ENCODE measurements at regions not wholly inside any gene's neighbourhood (a gene's known extent, or its start where the extent isn't known, plus 50 kb on each side); places are given as distances from the start of the nearest gene placed in this dataset.

DNA sequence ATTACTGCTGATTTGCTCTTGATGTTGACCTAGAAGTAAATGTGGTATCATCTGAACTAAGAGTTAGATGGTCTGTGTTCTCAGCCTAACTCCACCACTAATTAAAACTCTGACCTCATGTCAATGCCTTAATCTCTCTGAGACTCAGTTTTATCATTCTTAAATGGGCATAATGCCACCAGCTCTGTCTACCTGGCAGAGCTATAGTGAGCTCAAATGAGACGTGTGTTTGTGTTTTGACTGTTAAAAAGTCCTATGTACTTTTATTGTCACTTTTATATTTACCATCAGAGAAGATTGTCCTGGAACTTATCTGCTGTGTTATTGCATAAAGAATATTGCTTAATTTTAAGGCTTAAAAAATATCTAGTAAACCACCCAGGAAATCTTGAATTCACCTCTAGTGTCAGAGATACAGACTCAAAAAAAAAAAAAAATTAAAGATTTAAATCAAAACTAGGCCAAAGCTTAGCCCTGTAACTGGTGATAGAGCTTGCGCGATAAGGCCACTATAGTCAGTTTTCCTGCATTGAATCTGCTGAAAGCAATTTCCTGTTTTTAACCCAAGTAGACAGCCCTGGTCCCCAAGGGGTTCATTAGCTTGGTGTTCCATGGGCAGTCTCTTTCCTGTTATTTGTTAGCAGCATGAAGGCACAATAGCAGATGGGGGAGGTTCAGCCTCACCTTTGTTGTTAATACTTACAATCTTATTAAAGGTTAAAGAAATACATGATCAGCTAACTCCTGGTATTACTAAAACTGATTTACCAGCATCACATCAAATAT lies 261.8 kb downstream of the ATP23 start:
- no peak for DNase-seq

DNA sequence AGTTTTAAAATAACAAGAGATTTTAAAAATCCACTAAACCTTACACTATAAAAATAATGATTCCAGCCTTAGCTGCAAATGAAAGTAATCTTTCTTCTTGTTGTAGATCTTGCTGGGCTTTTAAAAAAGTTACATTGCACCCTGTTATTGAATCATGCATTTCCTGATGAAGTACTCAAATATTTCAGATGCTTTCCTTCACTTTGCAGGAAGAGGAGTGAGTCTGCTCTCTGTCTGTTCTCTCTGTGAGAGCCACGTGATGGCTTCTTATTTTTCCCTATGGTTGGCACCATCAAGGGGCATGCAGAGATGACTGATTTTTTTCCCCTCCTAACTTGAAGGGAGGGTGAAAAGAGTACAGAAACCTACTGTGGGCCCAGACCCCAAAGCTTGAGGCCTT lies 262.7 kb downstream of the ATP23 start:
- no peak for DNase-seq

DNA sequence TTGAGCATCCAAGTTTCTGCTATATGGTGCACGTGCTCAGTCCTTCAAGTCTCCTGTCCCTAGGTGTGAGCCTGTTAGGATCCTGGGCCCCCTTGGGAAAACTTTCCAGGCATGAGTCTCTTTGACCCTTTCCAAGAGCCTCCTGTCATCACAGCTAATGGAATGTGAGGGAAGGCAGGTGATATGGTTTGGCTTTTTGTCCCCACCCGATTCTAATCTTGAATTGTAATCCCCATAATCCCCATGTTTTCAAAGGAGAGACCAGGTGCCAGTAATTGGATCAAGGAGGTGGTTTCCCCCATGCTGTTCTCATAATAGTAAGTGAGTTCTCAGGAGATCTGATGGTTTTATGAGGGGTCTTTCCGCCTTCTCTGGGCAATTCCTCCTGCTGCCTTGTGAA lies 265.5 kb downstream of the ATP23 start:
- no peak for DNase-seq

DNA sequence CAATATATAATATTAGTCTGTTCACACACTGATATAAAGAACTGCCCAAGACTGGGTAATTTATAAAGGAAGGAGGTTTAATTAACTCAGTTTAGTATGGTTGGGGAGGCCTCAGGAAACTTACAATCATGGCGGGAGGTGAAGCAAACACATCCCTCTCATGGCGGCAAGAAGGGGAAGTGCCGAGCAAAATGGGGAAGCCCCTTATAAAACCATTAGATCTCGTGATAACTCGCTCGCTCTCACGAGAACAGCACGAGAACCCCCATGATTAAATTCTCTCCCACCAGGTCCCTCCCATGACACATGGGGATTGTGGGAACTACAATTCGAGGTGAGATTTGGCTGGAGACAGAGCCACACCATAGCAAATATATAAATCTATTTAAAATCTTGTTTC lies 269.8 kb downstream of the ATP23 start:
- no peak for DNase-seq

DNA sequence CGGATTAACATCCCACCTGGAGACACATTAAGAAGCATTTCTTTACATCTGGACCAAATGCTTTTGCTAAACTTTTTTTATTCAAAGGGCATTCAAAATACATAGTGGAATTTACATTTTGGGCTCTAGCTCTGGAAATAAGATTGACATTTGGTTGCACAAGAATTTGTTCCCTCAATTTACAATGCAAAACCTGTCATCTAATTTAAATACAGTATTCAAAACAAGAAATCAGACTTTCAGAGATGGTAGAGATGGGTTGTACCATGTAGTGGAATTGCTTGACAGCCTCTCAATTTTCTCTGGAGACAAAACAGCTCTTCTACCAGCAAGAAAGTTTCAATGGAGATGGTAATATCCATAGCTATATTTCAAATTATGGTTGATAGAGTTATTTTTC lies 275.8 kb downstream of the ATP23 start:
- no peak for DNase-seq

DNA sequence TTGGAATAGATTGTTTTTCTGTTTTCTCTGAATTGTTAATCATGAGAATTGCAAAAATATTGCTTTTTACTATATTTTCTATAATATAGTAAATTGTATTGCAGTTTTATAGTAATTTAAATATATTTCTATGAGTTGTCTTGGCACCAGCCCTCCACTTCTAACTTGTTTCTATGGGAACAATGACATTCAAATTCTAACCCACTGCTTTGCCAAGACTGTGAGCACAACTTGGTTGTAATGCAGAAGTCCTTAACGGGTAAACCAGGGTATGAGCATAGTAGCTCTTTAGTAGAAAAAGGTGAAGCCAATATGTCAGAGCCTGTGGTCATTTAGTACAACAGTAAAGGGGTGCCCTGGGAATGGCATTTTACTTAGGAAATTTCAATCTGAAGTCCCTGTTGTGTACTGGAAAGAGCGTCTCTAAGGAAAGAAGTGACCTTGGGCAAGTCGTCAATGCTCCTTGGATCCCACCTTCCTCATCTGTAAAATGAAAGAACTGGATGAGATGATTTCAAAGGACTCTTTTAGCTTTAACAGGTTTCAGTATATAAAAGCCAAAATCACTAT lies 283.3 kb downstream of the ATP23 start:
- DNase-seq: no peak

DNA sequence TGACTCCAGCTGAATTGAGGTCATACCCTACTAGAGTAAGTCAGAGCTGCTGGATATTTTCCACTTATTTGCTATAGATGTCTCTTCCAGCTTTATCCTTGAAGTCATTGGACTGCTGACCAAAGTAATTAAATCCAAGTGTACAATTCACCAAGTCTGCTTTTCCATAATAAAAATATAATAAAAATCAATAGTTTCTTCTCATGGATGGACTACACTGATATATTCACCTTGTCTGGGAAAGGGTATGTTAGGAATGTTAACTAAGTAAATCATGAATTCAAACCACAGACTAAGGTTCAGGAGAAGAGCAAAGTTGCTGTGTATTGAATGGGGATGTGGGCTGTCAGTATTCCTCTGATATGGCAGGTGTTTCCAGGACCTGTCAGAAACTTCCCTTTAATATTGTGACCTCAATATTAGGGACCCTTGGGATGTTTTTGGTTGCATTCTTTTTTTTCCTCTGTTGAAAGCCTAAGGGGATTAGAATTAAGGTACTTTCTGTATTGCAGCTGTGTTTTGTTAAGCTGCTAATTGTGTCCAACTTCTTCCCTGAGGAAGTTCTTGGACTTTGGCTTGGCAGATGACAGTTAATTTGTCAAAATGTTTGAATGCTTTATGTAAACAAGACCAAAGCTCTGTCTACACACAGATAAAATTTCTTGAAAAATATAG lies 284.0 kb downstream of the ATP23 start:
- DNase-seq: no peak

DNA sequence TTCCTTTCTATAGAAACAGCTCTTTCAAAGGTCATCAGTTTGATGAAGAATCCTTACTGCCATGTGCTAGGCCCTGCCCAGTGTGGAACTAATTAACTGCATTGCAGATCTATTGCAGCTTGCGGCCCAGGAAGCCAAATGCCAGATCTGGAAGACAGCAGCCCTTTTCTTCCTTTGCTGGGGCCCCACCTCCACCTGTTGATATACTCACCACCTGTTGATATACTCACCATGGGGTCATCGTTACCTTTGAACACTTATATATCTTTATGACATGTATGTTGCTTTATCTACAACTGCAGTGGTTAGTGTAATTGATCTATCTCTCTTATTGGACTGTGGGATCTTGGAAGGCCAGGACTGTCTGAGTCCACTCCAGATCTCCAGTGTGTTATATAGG lies 292.5 kb downstream of the ATP23 start:
- no peak for DNase-seq

DNA sequence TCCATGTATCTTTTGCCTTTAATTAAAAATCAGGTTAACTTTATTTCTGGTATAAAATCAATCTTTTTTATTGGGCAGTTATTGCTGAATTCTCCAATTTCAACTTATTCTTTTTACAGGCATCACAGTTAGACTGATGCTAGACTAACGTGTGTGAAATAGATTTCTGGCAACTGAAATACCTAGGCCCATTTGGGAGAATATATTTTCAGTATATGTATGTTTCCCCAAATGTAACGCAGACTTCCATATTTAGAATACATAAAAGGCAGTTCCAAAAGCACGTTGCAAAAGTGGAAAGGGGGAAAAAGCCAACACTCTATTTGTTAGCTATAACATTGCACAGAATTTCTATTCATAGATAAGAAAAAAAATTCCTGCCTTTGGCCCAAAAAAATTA lies 297.0 kb downstream of the ATP23 start:
- no peak for DNase-seq

DNA sequence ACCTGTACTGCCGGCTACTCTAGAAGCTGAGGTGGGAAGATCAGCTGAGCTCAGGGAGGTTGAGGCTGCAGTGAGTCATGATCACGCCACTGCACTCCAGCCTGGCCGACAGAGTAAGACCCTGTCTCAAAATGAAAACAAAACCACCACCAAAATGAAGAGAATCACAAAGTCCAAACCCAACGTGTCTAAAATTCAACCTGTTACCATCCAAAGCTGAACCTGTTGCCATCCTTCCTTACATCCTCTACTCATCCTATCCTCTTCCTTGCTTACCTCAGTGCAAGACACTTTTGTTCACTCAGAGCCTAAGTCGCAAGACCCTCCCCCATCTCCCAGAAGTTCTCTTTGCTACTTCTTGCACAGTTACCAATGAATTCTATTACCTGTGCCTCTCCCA lies 299.7 kb downstream of the ATP23 start:
- DNase-seq: no peak

DNA sequence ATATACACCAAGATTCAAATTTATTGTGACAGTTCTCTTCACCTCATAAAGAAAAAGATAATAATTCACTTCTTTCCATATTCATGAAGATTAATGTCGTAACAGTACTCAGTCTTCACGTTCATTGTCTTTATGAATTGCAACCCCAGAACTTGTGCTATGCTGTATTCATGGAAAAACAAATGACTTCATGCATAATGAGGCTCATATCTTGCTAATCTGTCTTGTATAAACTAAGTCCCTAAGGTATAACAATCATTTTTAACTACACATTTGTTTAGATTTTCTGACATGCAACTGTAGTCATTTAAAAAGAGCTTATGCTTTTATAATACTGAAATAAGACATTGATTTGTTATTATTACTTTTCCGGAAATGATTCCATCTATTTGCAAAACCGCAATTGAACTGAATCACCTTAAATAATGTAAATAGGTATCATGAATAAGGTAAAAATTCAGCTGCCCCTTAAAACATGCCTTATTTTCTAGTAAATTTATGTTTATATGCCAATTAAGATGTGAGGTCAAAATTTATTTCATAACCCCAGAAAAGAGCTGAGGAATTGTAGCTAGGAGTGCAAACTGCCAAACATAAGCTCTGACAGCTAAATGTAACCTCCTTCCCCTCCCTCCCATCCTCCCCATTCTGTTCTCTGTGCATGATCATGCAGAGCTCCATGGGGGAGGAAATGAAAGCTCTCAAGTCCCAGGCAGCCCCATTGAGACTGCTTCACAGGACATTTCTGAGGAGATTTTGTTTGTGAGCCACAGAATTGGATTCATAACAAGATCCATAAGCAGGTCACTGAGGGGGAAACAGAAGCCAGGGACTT lies 301.6 kb downstream of the ATP23 start:
- no peak for DNase-seq

DNA sequence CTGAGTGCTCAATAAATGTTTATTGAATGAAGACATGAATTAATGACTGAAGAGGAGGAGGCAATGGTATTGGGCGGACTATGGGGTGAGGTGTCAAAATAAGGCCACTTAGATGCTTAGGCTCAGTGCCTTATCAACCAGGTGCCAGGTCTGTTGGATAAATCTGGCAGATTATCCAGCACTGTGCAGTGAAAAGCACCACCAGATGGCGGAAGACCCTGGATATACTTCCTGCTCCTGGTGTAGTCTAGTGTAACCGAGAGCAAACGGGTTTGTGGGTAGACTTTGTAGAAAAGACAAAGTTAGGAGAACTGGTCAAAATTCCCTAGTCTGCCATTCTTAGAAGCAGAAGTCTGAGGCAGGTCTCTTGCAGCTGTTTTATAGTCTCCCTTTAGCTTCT lies 306.3 kb downstream of the ATP23 start:
- DNase-seq: no peak

DNA sequence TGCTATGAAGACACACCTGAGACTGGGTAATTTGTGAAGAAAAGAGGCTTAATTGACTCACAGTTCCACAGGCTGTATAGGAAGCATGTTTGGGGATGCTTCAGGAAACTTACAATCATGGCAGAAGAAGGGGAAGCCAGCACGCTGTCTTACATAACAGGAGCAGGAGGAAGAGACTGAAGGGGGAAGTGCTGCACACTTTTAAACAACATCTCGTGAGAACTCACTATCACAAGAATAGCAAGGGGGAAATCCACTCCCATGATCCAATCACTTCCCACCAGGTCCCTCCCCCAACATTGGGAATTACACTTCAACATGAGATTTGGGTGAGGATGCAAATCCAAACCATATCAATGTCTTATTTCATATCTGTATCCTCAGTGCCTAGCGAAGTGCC lies 307.2 kb downstream of the ATP23 start:
- DNase-seq: peak in 1 of 2 donors; percentile 1

DNA sequence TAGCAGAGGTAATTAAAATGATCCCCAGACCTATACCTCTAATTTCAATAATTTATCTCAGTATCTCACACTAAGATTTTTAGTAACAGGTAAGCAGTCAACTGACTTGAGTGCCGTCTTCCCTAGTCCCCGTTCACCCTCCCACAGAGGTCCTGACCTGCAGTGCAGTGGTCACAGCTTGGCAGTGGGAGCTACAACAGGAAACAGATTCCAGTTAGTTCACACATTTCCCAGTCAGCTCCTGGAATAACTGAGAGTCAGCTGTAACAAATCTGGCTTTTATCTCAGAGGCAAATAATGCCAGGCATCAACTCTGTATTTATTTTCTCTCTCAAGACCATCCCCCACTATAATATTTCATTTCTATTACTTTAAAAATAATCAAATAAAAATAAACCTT lies 308.2 kb downstream of the ATP23 start:
- no peak for DNase-seq

DNA sequence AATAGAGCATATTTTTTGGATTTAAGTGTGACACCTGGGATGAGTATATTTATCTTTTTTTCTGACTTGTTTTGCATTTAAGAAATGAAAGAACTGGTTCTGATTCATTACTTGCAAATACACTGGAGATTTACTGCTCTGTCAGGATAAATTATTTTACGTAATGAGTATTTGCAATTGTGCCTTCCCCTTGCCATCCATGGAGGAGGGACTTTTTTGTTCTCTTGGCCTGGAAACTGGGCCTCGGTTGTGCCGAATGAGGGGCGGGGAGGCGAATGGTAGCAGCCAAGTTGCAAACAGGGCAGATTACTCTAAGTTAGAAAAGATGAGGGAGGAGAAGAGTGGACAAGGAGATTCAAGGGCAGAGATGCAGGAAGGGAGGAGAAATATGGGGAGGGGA lies 308.7 kb downstream of the ATP23 start:
- DNase-seq: no peak

DNA sequence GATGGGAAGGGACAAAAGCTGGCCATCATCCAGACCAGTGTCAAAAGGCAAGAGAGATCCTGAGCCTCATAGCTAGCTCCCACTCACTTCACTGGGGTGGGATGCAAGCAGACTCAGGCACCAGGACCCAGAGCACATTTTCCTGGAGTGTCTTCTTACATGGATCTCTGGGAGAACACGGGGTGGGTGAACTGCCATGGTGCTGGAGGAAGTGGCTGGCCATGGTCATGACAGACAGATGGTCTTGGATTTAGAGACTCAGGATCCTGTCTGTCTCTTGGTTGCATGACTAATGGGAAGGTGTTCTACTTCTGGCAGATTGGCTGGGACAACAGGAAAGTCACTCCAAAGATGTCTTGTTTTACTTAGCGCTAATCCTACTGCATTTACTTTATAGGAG lies 311.5 kb downstream of the ATP23 start:
- DNase-seq: no peak

DNA sequence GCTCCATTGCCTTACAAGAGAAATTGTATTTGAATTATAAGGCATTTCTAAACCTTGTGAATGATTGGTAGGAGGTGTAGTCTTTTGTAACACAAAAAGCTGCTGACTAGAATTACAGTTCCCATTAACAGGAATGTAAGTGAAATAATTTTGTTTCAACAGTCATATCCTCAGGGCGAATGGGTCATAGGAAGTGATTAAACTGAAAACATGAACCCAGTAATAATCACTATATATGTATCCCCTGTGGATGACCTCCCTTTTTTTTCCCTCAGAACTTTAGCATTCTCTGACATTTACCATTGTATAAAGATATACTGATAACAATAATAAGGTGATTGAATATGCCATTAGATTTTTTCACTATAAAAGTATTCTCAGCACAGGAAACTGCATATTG lies 312.3 kb downstream of the ATP23 start:
- DNase-seq: no peak

DNA sequence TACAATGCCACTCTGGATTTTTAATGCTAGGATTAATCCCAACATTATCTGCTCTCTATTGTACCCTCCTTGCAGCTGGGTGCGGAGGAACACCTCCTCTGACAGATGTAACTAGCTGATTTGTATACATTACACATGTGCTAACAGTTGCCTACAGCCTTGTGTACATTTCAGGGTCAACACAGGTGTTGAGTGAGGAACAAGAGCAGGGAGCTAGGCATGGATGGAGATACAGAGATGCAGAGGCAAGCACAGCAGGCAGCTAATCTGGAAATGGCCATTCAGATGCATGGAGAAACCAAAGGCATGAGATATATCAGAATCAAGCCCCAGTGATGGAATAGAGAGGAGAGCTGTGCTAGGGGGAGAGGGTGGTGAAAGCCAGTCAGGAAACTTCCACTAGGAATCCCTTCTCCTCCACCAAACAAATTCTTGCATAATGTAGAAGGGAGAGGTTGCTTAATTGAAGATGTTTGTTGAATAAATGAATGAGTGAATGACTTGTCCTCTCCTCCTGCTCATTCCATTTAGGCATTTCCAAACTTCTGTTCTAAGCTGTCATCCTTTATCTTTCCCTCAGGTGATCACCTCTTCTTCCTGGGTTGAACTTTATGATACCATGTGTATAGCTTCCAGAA lies 313.2 kb downstream of the ATP23 start:
- DNase-seq: no peak

DNA sequence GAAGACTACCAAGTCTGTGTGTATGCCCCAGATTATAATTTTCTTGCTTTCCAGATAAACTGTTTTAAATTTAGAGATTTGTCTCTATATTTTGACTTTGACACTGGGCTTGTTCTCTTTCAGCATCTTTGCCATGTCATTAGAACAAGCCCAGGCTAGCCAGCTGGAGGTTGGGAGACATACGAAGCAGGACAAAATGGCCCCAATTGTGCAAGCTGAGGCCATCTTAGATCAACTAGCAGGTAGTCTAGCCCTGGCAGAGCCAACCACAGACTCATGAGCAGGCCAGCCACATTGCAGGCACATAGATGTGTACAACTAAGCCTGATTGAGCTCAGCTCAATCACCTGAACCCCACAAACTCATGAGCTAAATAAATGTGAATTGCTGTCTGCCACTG lies 321.4 kb downstream of the ATP23 start:
- DNase-seq: no peak

DNA sequence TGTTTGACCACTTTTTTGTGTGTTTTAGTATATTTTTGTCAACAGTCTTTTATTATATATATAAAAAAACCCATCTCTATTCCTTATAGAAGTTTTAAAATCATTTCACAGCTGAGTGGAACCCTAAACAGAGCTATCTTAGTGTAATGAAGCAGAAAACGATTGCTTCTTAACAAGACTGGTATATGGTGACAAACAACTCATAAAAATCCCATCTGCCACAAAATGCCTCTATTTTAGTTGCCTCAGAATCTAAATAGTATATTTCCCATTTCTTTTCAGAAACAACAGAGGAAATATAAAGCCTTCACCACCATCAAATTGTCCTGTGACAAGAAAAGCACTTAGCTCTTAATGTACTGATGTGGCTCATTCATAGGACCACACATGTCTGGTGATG lies 322.4 kb downstream of the ATP23 start:
- no peak for DNase-seq

DNA sequence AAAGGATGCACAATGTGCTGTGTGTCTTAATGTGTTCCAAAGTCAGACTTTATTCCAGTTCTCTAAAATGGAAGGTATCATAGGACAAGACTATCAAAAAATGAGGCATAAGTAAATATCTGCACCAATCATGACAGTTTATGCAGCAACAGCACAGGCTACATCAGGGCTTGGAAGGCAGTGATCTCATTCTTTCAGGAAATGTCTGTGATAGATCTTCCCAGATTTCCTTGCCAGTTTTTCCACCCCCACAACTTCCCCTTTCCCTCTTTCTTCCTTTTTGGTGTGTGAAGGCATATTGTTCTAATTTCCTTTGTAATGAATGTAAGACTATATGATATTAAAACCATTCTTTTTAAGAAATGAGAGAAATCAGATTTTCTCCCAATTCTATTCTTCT lies 326.7 kb downstream of the ATP23 start:
- no peak for DNase-seq

DNA sequence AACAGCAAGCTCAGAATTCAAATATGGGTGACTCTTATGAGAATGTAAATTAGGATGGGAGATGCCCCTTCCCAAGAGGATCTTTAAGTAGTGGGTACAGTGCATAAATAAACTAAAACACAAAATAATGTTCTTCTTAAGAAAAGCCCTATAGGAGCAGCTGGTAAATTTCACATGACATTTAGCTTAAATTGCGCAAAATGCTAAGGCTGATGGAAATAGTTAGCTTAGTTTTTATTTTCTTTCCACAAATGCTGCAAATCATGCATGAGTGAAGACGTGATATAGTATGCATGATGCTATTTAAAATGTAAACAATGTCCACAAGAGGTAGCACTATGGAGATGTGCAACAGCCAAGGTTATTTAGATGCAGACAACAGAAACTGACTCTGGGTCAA lies 328.1 kb downstream of the ATP23 start:
- DNase-seq: no peak
